ENCODE measurements at regions not wholly inside any gene's neighbourhood (a gene's known extent, or its start where the extent isn't known, plus 50 kb on each side); places are given as distances from the start of the nearest gene placed in this dataset.

DNA sequence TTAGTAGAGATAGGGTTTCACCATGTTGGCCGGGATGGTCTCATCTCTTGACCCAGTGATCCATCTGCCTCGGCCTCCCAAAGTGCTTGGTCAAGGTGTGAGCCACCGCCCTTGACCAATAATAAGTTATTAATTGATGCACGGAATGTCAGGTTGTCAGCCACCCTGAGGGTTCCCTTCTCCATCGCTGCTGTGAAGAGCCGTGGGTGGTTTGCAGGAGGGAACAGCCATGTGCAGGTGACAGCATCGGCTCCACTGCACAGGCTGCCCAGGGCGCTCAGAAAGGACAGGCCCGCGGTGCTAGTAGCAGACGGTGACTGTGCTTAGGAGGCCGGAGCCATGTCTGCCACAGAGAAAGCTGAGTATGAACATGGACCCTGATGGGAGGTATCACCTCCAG is 814.0 kb downstream of the BRD1 start:
- TF ChIP-seq CTCF (IDR thresholded peaks at IDR 0.05) (no peak), POLR2A (IDR thresholded peaks at IDR 0.05) (no peak)

All from heart left ventricle (tissue), 13 donors.